Mammary epithelial cell (primary cell): ENCODE measurements at regions not wholly inside any gene's neighbourhood (a gene's known extent, or its start where the extent isn't known, plus 50 kb on each side); places are given as distances from the start of the nearest gene placed in this dataset.

ENCODE experiments used
- EZH2 ChIP-seq: IDR thresholded peaks from 2 replicates; pipeline ENCODE4 v1.6.1; 2012; ENCODE audit warnings: low read length, inconsistent platforms, borderline replicate concordance
- TF ChIP-seq, protein P1 (sequence below), 2 donors: IDR thresholded peaks in 1 of 2; conservative IDR thresholded peaks in 1 of 2; 2 replicates each; pipeline ENCODE4 v1.5.1; 2011 to 2012; ENCODE audit warnings: inconsistent platforms in 2 of 2, low read length in 2 of 2, mild to moderate bottlenecking in 2 of 2, control low read depth in 1 of 2, low read depth in 1 of 2; ENCODE audit not compliant: insufficient read depth in 1 of 2; ENCODE audit errors: extremely low read depth in 1 of 2

DNA sequence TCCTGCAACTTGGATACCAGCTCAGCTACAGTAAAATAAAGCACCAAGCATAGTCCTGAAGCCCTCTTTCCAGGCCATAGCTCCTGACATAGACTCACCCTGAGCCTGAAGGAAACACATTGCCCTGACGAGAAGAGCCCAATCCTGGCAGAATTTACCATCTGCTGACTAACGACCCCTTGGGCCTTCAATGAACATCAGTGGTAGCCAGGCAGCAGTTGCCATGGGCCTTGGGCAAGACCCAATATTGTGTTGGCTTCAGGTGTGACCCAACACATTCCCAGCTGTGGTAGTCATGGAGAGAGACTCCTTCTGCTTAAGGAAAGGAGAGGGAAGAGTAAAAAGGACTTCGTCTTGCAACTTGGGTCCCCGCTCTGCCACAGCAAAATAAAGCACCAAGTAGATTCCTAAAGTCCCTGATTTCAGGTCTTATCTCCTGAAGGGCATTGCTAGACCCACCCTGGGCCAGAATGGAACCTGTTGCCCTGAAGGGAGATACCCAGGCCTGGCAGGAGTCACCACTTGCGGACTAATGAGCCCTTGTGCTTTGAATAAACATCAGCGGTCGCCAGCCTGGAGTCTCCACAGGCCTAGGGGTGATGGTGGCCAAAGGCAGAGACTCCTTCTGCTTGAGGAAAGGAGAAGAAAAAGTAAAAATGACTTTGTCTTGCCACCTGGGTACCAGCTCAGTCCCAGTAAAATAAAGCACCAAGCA, 902.6 kb downstream of the C4orf33 start:
- TF ChIP-seq, protein P1, sequence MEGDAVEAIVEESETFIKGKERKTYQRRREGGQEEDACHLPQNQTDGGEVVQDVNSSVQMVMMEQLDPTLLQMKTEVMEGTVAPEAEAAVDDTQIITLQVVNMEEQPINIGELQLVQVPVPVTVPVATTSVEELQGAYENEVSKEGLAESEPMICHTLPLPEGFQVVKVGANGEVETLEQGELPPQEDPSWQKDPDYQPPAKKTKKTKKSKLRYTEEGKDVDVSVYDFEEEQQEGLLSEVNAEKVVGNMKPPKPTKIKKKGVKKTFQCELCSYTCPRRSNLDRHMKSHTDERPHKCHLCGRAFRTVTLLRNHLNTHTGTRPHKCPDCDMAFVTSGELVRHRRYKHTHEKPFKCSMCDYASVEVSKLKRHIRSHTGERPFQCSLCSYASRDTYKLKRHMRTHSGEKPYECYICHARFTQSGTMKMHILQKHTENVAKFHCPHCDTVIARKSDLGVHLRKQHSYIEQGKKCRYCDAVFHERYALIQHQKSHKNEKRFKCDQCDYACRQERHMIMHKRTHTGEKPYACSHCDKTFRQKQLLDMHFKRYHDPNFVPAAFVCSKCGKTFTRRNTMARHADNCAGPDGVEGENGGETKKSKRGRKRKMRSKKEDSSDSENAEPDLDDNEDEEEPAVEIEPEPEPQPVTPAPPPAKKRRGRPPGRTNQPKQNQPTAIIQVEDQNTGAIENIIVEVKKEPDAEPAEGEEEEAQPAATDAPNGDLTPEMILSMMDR (conservative IDR thresholded peaks at IDR 0.05 in 1 of 2, IDR thresholded peaks at IDR 0.05 in 1 of 2; ENCODE audit: extremely low read depth in 1 of 2, insufficient read depth in 1 of 2, low read depth in 1 of 2, low read length in 2 of 2), result no peak
- TF ChIP-seq EZH2, result no peak
